Stimulated activated CD8-positive, alpha-beta memory T cell treated with anti-CD3 and anti-CD28 coated beads, Interleukin-12 subunit alpha, Interleukin-12 subunit beta, amount 100 ng/mL, for 1 hour (primary cell): ENCODE measurements at regions not wholly inside any gene's neighbourhood (a gene's known extent, or its start where the extent isn't known, plus 50 kb on each side); places are given as distances from the start of the nearest gene placed in this dataset.

Source experiments
- DNase-seq: peaks from one replicate; pipeline ENCODE4 v3.0.0-alpha.2; 2020; ENCODE audit warnings: low read depth

DNA sequence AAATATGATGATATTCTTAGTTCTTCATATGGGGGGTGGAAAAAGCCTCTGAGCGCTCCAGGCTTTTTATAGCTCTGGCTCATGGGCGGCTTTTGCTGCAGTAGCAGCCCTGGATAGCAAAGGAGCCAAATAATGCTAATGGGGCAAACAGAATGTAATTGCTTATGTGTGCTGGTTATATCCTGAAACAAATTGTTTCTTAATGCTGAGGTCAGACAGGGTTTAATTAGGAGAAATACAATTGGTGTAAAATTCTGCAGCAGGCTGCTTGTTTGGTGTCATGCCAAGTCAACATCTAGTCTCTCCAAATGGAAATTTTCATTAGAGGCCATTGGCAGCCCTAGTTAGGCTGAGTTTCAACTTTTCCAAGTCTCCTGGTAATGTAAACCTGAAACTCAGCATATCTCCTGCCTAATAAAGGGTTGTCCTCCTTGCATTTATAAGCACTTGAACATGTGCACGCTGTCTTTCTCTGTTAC, 530.1 kb upstream of the NOX3 start:
- no peak for DNase-seq

GRCh38 chr6:155980768-155981079, 525.1 kb upstream of the NOX3 start:
- DNase-seq, result no peak

- no peak for DNase-seq
Measured at GRCh38 chr6:155980014-155980767, 524.6 kb upstream of the NOX3 start.

DNA sequence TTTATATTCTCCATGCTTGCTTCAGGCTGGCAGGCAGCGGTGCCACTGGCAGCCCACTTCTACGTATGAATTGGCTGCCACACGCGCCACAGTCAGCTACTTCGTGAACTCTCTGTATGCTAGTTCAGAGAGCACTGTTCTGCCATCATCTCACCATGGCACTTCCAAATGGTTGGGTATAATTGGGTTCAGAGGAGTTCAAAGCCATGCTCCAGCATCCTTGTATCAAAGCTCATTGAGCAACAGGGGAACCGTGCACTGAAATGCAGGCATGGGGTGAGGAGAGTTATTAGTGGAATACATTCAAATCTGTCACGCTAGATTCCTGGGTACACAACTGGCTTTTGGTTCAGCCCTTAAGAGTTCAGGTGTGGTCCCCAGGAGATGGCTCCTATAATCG, 519.9 kb upstream of the NOX3 start:
- DNase-seq, result no peak

DNA sequence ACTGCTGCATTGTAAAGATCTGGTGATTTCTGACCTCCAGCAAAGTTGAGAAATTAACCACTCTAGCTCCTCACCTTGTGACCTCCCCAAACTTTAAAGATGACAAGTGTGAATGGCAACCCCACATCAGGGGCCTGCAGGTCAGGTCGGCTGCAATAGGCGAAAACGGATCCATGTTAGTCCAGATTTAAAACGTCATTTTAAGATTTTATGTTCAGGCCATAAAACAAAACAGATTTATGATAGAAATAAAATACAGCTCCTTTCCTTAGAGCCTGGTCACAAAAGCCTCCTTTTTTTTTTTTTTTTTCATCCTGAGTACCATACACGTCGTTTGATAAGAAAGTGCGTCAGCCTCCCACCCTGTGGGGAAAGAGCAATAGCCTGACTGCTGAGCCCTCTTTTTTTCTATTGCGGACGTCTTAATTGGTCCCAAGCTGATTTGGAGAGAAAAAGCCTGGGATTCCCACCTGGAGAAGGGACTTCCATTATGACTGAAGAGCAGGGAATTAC, 519.2 kb upstream of the NOX3 start:
- DNase-seq, result no peak

GRCh38 chr6:155974359-155974758, 518.7 kb upstream of the NOX3 start:
- DNase-seq, result no peak

DNA sequence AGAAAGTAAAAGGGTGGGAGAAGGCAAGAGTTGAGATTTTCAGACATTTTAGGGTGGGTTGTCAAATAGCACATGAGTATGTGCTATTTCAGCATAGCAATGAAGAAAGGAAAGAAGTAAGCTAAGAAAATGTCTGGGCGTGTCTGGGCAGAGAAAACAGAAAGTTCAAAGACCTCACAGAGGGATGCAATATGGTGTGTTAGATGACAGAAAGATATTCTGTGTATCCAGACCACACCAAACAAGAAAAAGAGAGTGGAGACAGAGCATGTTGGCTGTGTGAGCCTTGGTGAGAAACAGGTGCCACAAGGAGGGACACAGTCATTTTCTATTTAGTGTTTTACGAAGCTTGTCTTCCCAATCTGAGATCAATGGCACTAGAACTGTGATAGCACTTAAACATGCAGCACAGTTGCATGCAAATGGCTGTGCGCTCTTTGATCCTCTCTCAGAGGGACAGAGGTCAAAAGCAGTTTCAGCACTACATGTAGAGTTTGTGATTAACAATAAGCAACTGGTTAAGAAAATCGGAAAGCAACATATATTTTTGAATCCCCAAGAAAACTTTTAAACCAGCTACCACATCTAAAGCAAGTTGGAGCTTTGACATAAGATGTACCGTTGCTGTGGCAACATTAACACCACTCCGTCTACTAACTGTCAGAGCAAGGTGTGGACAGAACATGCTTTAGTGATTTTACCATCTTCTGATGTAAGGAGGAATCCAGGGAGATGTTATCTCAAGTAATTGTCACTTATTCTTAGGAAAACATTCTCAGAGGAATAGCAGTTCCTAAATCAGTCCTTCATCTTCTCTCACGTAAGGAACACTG, 515.5 kb upstream of the NOX3 start:
- DNase-seq, result no peak

GRCh38 chr6:155970472-155970871, 514.8 kb upstream of the NOX3 start:
- no peak for DNase-seq

DNA sequence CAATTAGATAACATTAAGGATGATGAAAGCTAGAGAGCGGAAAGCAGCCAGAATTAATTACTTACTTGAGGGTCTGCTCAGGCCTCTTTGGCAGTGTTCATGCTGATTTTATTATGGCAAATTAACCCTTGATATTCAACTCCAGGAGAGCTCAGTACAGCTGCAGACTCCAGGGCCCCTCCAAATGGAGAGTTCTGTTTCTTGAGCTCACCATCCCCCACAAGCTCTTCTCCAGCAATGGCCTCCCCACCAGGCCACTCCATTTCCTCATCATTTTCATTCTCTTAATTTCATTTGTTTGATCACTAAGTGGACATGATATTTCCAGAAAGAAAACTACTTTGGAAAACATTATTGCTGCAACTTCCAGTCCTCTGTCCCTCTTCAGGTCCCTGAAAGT, 513.3 kb upstream of the NOX3 start:
- DNase-seq, result no peak

DNA sequence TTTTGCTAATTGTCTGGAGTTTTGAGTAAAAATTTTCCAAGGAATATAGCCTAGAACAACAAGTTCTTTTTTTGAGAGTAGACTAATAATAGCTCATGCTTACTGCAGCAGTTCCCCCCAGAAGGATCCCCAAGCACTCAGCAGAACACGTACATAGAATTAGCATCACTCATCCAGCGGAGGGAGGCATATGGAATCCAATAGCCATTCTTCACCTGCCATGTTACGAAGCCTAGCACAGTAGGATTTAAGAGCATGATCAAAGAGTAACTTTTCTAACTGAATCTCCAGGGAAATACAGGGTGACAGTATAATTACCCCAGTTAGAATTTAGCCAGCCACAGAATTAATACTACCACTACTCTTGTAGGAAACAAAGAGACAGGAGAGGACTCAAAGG, 511.7 kb upstream of the NOX3 start:
- DNase-seq, result no peak

DNA sequence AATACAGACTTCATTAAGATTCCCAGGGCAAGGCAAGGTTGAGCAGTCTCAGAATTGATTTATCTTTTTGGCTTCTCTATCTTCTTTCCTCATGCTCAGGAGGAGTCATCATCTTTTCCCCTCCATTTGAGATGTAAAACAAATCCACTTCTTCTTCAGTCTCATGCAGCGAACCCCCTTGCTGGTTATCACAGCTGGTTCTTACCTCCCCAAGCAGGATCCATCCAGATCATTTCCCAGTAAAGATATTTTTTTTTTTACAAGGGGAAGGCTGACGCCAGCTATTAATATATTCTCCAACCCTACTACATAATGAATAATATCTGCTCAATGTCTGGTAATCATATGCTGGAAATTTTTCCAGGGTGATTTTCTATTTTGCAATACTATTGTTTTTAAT, 508.9 kb upstream of the NOX3 start:
- no peak for DNase-seq

DNA sequence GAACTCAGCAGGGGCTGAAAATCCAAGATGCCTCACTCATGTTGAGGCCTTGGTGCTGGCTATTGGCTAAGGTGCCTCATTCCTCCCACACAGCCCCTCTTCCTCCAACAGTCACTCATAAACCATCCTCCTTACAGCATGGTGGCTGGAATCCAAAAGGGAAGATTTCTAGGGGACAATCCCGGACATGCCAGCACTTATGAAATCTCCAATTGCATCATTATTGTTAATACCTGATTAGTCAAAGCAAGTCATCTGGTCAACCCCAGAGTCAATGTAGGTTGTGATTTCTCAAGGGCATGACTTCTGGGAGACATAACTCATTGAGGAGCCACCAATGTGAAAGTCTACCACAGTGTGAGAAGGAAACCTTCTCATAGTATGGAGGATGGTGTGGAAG, 506.6 kb upstream of the NOX3 start:
- no peak for DNase-seq

DNA sequence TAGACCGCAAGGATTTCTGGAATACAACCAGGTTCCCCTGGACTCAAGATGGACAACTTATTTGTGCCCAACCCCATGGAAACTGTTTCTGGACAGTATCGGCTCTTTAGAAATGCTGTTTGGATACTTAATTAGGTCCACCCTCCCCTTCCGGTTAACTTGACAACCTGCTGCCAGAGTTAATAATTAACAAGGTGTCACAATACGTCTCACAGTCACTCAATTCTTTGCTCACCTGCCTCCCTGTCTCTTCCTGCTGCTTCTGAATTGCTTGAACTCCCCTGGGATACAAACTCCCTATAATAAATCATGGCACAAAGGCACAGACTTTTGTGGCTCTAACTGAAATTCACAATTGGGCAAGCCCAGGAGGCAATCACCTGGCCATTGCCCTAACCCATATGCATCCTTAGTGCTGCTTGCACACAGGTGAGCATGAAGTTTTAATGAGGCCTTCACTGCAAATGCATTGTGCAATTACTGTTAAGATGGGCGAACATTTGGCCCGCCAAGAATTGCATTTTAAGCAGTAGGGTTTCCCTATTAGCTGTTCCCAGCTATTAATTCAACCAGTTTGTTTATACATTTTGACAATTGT, 504.4 kb upstream of the NOX3 start:
- DNase-seq, result no peak

- no peak for DNase-seq
Measured at GRCh38 chr6:155958550-155958949, 502.9 kb upstream of the NOX3 start.

DNA sequence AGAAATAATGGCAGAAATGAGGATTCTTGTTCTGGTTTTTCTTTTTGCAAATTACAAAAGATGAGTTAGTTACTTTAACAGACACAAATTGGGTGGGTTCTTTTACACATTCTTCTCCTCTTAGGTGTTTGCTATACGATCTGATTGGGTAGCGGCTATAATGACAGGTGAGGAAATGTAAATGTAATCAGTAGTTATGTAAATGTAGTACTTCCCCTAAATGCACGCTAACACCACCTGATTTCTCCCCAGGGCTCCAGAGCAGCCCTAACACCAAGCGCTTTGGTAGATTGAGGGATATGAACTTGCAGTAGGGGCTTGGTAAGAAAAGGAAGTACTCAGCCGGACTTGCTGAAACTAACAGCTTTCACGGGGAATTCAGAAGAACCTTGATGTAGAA, 499.4 kb upstream of the NOX3 start:
- DNase-seq, result no peak

DNA sequence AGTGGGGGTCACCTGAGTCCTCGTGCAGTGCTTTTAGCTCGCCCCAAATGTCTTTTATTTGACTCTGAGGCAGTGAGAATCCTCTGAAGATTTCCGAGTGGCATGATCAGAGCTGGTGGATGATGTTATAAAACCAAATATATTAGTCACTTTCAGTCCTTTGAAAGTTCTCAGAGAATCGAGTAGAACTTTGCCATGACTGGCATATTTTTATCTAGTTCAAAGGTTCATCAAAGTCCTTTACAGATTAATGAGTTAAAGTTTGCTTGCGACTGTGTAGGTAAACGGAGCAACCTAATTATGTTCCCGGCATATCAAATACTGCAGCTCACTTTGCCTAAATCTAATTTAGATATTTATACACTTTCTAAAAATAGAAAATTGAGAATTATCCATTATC, 498.5 kb upstream of the NOX3 start:
- DNase-seq, result no peak

DNA sequence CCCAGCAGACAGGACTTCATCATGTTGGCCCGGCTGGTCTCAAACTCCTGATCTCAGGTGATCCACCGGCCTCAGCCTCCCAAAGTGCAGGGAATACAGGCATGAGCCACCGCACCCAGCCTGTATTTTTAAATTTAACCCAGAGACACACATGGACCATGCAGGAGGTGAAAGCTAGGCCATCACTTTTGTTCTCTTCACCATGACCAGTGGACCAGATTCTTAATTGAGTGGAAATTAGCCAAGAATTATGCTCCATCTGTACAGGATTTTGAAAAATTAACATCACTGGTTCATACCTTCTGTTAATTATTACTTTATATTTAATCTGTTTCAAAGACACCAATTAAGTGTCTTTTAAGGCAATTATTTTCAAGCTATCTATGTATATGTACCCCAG, 493.6 kb upstream of the NOX3 start:
- no peak for DNase-seq

DNA sequence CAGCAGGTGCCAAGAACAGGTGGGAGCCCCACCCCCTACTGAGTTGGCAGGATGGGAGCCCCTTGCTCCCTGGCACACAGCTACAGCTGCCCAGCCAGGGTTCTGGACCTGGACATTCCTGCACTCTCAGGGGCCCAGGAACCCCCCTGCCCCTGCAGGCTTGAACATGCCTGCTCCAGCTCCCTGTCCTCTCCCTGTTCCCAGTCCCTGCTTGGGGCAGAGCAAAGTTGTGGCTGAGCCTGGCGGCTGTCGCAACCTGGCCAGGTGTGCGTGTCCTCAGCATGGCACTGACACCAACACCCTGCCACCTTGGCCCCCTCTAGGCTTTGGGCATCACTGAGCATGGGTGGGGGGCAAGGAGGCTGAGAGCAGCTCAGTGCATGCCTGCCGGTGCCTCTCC, 491.2 kb upstream of the NOX3 start:
- no peak for DNase-seq

- no peak for DNase-seq
Measured at GRCh38 chr6:155943635-155944034, 488.0 kb upstream of the NOX3 start.

- no peak for DNase-seq
Measured at GRCh38 chr6:155939253-155939652, 483.6 kb upstream of the NOX3 start.

DNA sequence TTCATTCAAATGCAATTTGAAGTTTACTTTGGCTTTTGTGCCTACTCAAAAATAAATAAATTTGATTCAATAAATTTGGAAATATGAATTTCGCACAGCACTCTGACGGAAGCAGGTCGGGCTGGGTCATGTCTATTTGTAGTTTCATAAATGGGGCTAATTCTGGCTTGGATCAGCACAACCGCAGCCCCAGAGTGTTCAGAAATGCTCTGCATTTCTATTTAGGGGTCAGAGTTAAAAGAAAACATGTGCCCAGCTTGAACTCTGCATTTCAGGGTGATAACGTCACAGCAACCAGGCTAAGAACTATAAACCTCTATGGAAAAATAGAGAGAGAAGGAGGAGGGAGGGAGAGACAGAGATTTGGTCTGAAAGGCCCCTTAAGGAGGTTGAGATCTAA, 480.9 kb upstream of the NOX3 start:
- DNase-seq, result no peak

- no peak for DNase-seq
Measured at GRCh38 chr6:155936127-155936526, 480.5 kb upstream of the NOX3 start.
